H1 (cell line): ENCODE measurements at regions not wholly inside any gene's neighbourhood (a gene's known extent, or its start where the extent isn't known, plus 50 kb on each side); places are given as distances from the start of the nearest gene placed in this dataset.

Experiments
- CTCF ChIA-PET: fragments of 300-600 bp; sonication (Branson Sonifier 250); formaldehyde crosslinking; loops from one replicate; lab custom pipeline; 2021; ENCODE audit not compliant: partially characterized antibody; lab: Charles Lee
- POLR2A ChIA-PET: fragments of 300-600 bp; sonication (Branson Sonifier 250); formaldehyde crosslinking; loops from one replicate; lab custom pipeline; 2021; ENCODE audit warnings: inconsistent platforms; ENCODE audit not compliant: partially characterized antibody; lab: Charles Lee
- DNase-seq, 2 experiments: peaks; one replicate each; pipeline versions ENCODE4 v3.0.0 to v3.0.0-alpha.2; 2010 to 2022; ENCODE audit warnings: low spot score in 2 of 2, low read depth in 1 of 2, mixed read lengths in 1 of 2
- FAIRE-seq: peaks from 2 replicates; lab custom pipeline; 2011; peaks lifted over from hg19 to GRCh38; lab: Jason Lieb, UNC
- H2AFZ ChIP-seq: 2 replicates; pipeline ENCODE4 v1.8.1; 2012; ENCODE audit warnings: low read length, inconsistent platforms
- H2AK5ac ChIP-seq: 2 replicates; pipeline ENCODE4 v1.6.1; 2013; ENCODE audit warnings: low read depth, low read length
- H2BK120ac ChIP-seq: replicated peaks from 2 replicates; pipeline ENCODE3; 2013; ENCODE audit warnings: low read depth, low read length, inconsistent platforms
- H2BK12ac ChIP-seq: 2 replicates; pipeline ENCODE4 v1.6.1; 2013; ENCODE audit warnings: low read depth, low read length
- H2BK15ac ChIP-seq: 2 replicates; pipeline ENCODE4 v1.6.1; 2013; ENCODE audit warnings: low read length
- H2BK20ac ChIP-seq: 2 replicates; pipeline ENCODE4 v1.6.1; 2013; ENCODE audit warnings: low read length
- H2BK5ac ChIP-seq: 2 replicates; pipeline ENCODE4 v1.6.1; 2013; ENCODE audit warnings: low read depth, low read length
- H3K14ac ChIP-seq: 2 replicates; pipeline ENCODE4 v1.6.1; 2013; ENCODE audit warnings: inconsistent platforms; ENCODE audit not compliant: insufficient read length
- H3K18ac ChIP-seq: 2 replicates; pipeline ENCODE4 v1.6.1; 2013; ENCODE audit warnings: low read length; ENCODE audit errors: extremely low read depth
- H3K23ac ChIP-seq: 2 replicates; pipeline ENCODE4 v1.6.1; 2013; ENCODE audit warnings: inconsistent platforms; ENCODE audit not compliant: insufficient read length
- H3K23me2 ChIP-seq: 2 replicates; pipeline ENCODE4 v1.6.1; 2013; ENCODE audit warnings: low read depth, low read length
- H3K27ac ChIP-seq: 2 replicates; pipeline ENCODE4 v1.6.1; 2011; ENCODE audit warnings: low read depth, low read length, inconsistent platforms
- H3K27me3 ChIP-seq, 4 experiments: replicated peaks in 1 of 4; 1 replicate in 1 of 4; 2 replicates in 3 of 4; pipeline versions ENCODE4 v1.6.1 to v1.8.1; 2011 to 2013; ENCODE audit warnings: low read length in 3 of 4, mild to moderate bottlenecking in 3 of 4, inconsistent platforms in 2 of 4, mixed read lengths in 2 of 4, moderate library complexity in 1 of 4; ENCODE audit not compliant: control insufficient read depth in 3 of 4, insufficient read depth in 3 of 4; ENCODE audit errors: extremely low read depth in 1 of 4
- H3K36me3 ChIP-seq, 4 experiments: 2 replicates each; pipeline versions ENCODE4 v1.6.1 to v1.8.1; 2011 to 2013; ENCODE audit warnings: mild to moderate bottlenecking in 4 of 4, low read length in 3 of 4, moderate library complexity in 2 of 4, control low read depth in 1 of 4, inconsistent platforms in 1 of 4; ENCODE audit not compliant: insufficient read depth in 4 of 4, control insufficient read depth in 2 of 4
- H3K4ac ChIP-seq: replicated peaks from 2 replicates; pipeline ENCODE3; 2013; ENCODE audit warnings: low read length, low read depth, mixed read lengths, inconsistent platforms; ENCODE audit not compliant: insufficient read length
- H3K4me1 ChIP-seq, 4 experiments: replicated peaks in 1 of 4; 1 replicate in 1 of 4; 2 replicates in 3 of 4; pipeline versions ENCODE4 v1.6.1 to v1.8.1; 2011 to 2013; ENCODE audit warnings: low read length in 3 of 4, inconsistent platforms in 2 of 4, mixed read lengths in 1 of 4; ENCODE audit not compliant: insufficient read depth in 4 of 4, control insufficient read depth in 3 of 4
- H3K4me2 ChIP-seq, 2 experiments: 2 replicates each; pipeline versions ENCODE4 v1.6.1 to v1.8.1; 2011 to 2013; ENCODE audit warnings: low read depth in 2 of 2, low read length in 2 of 2, control low read depth in 1 of 2, inconsistent platforms in 1 of 2, mild to moderate bottlenecking in 1 of 2; ENCODE audit not compliant: insufficient read depth in 1 of 2
- H3K4me3 ChIP-seq, 4 experiments: fragments of 200-600, 300-600 bp in 1 of 4; sonication (generic), shearing (Covaris generic), sonication (Bioruptor Twin) in 1 of 4; 2 replicates each; pipeline versions ENCODE4 v1.5.1 to v1.8.1; 2011 to 2016; ENCODE audit warnings: low read length in 4 of 4, low read depth in 3 of 4, control low read depth in 2 of 4, inconsistent platforms in 2 of 4, mild to moderate bottlenecking in 2 of 4, mixed read lengths in 1 of 4, moderate library complexity in 1 of 4; ENCODE audit not compliant: insufficient read depth in 2 of 4; ENCODE audit errors: extremely low read depth in 1 of 4
- H3K56ac ChIP-seq: replicated peaks from 2 replicates; pipeline ENCODE3; 2013; ENCODE audit warnings: low read depth, mild to moderate bottlenecking, mixed read lengths, low read length, inconsistent platforms; ENCODE audit not compliant: insufficient read length
- H3K79me1 ChIP-seq: 2 replicates; pipeline ENCODE4 v1.6.1; 2013; ENCODE audit warnings: low read depth, low read length, control low read depth
- H3K79me2 ChIP-seq, 2 experiments: 2 replicates each; pipeline versions ENCODE4 v1.6.1 to v1.8.1; 2012 to 2013; ENCODE audit warnings: low read length in 2 of 2, mild to moderate bottlenecking in 2 of 2, inconsistent platforms in 1 of 2; ENCODE audit not compliant: insufficient read depth in 2 of 2, control insufficient read depth in 1 of 2
- H3K9ac ChIP-seq, 4 experiments: replicated peaks in 1 of 4; 1 replicate in 1 of 4; 2 replicates in 3 of 4; pipeline versions ENCODE4 v1.6.1 to v1.8.1; 2011 to 2013; ENCODE audit warnings: low read depth in 3 of 4, low read length in 3 of 4, control low read depth in 2 of 4, mild to moderate bottlenecking in 2 of 4, moderate library complexity in 2 of 4, inconsistent platforms in 1 of 4; ENCODE audit errors: extremely low read depth in 1 of 4
- H3K9me3 ChIP-seq, 2 experiments: 2 replicates each; pipeline versions ENCODE4 v1.6.1 to v1.8.1; 2012 to 2013; ENCODE audit warnings: mild to moderate bottlenecking in 2 of 2, moderate library complexity in 2 of 2, control low read depth in 1 of 2, inconsistent platforms in 1 of 2, low read depth in 1 of 2, low read length in 1 of 2, mixed read lengths in 1 of 2; ENCODE audit not compliant: insufficient read depth in 2 of 2
- H4K20me1 ChIP-seq, 2 experiments: replicated peaks in 1 of 2; 2 replicates each; pipeline versions ENCODE3 to v1.8.1; 2011 to 2013; ENCODE audit warnings: inconsistent platforms in 2 of 2, low read length in 2 of 2, mild to moderate bottlenecking in 1 of 2; ENCODE audit not compliant: insufficient read depth in 2 of 2, control insufficient read depth in 1 of 2
- H4K5ac ChIP-seq: 2 replicates; pipeline ENCODE4 v1.6.1; 2013; ENCODE audit warnings: low read length, low read depth, mixed read lengths, inconsistent platforms; ENCODE audit not compliant: insufficient read length
- H4K8ac ChIP-seq: 2 replicates; pipeline ENCODE4 v1.8.0; 2013; ENCODE audit warnings: mild to moderate bottlenecking, moderate library complexity, low read length, inconsistent platforms; ENCODE audit not compliant: insufficient read depth; ENCODE audit errors: extremely low read depth
- H4K91ac ChIP-seq: replicated peaks from 2 replicates; pipeline ENCODE3; 2013; ENCODE audit warnings: low read length, mixed read lengths, inconsistent platforms; ENCODE audit not compliant: insufficient read length
- ASH2L ChIP-seq: fragments of 200-600, 300-600 bp; sonication (generic); IDR thresholded peaks from one replicate; pipeline ENCODE4 v1.7.1; 2017; ENCODE audit warnings: low read length
- BACH1 ChIP-seq: IDR thresholded peaks from 2 replicates; pipeline ENCODE4 v1.6.1; 2012; ENCODE audit warnings: low read length, improper control_type of control experiment
- CHD2 ChIP-seq: IDR thresholded peaks from 2 replicates; pipeline ENCODE4 v1.6.1; 2012; ENCODE audit warnings: low read length, improper control_type of control experiment
- GTF2F1 ChIP-seq: IDR thresholded peaks from 2 replicates; pipeline ENCODE4 v1.6.1; 2012; ENCODE audit warnings: low read depth, low read length, improper control_type of control experiment, borderline replicate concordance
- KDM5A ChIP-seq: fragments of 200-600 bp; IDR thresholded peaks from 2 replicates; pipeline ENCODE4 v1.7.1; 2012; ENCODE audit warnings: mild to moderate bottlenecking, low read length, inconsistent platforms, mixed read lengths
- MAFK ChIP-seq: IDR thresholded peaks from 2 replicates; pipeline ENCODE4 v1.6.1; 2012; ENCODE audit warnings: low read depth, mild to moderate bottlenecking, improper control_type of control experiment, low read length
- POLR2A ChIP-seq, 2 experiments: IDR thresholded peaks; 1 replicate in 1 of 2; 2 replicates in 1 of 2; pipeline ENCODE4 v1.6.1; 2011; ENCODE audit warnings: low read depth in 2 of 2, low read length in 2 of 2, mild to moderate bottlenecking in 2 of 2; ENCODE audit errors: control extremely low read depth in 1 of 2
- WGBS, 2 experiments: shearing (Covaris generic) in 1 of 2; methylation state at CpG; one replicate each; pipeline versions ENCODE4 v1.1.6 to v1.1.7; 2013 to 2015; ENCODE audit warnings: low lambda C conversion rate in 2 of 2, mixed read lengths in 2 of 2, inconsistent platforms in 1 of 2, low coverage in 1 of 2, missing lambda C conversion rate in 1 of 2; ENCODE audit not compliant: insufficient replicate concordance in 2 of 2, insufficient coverage in 1 of 2, insufficient read length in 1 of 2; ENCODE audit errors: extremely low coverage in 1 of 2, missing lambda C conversion rate in 1 of 2; 5-methylcytosine and 5-hydroxymethylcytosine counted together
- TF ChIP-seq, protein P1 (sequence below): IDR thresholded peaks from 2 replicates; pipeline ENCODE4 v1.6.1; 2012; ENCODE audit warnings: inconsistent platforms

DNA sequence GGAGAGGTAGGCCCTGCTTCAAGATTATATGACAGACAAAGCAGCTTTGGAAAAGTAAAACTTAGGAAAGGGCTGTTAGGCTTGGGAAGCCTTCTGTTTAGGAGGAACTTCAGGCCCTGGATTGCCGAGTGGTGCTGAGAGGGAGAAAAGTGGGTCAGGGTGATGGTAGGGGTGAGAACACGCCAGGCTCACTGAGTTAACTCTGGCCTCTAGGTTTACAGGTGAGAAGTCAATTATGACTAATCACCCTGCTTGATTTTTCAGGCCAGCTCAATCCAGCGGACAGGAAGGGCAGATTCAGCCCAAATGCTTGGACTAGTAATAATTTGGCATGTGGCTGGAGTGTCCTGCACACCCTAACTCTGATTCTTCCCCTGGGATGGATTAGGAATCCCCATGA lies 365.1 kb upstream of the LMCD1 start (continued):
- no peak for TF ChIP-seq ASH2L

DNA sequence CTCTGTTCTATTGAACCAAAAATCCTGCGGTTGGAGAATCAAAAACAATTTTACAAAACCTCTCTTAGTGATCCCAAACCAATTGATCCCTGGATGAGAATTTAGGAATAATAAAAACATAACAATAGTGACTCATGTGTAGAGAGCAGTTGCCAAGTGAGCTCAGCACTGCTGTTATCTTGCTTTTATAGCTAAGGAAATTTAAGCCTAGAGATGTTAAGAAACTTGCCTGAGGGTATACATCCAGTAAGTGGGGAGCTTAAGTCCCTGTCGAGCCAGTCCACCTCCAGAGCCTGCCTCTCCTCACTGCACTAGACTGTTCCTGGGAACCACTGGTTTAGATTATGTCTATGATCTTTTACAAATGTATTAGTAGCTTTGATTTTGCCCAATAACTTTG lies 358.4 kb upstream of the LMCD1 start:
- no peak overlapping the region for H2AK5ac ChIP-seq
- H3K79me2 ChIP-seq = no peaks in the 10 kb centered on the region
- POLR2A ChIA-PET = no interaction called here
- H3K4ac ChIP-seq = no peak overlapping the region
- no peaks in the 10 kb centered on the region for H3K9me3 ChIP-seq
- no peak overlapping the region for H2BK15ac ChIP-seq
- no peak overlapping the region for H3K56ac ChIP-seq
- no peak for TF ChIP-seq POLR2A (IDR thresholded peaks at IDR 0.05; ENCODE audit: control extremely low read depth in 1 of 2, low read depth in 2 of 2, low read length in 2 of 2)
- no peak for TF ChIP-seq KDM5A
- TF ChIP-seq, protein P1, sequence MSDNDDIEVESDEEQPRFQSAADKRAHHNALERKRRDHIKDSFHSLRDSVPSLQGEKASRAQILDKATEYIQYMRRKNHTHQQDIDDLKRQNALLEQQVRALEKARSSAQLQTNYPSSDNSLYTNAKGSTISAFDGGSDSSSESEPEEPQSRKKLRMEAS = no peak
- no peak for TF ChIP-seq BACH1
- TF ChIP-seq GTF2F1 = no peak
- TF ChIP-seq MAFK = no peak
- TF ChIP-seq CHD2 = no peak
- H3K23ac ChIP-seq = no peak overlapping the region
- no peak overlapping the region for H2BK20ac ChIP-seq
- H3K27me3 ChIP-seq = no peaks in the 10 kb centered on the region
- H3K27ac ChIP-seq = no peak overlapping the region
- DNase-seq = no peak
- no peak overlapping the region for H4K91ac ChIP-seq
- H3K79me1 ChIP-seq = no peaks in the 10 kb centered on the region
- H4K5ac ChIP-seq = no peak overlapping the region
- H3K4me3 ChIP-seq = no peak overlapping the region
- CTCF ChIA-PET = interaction anchor here (1.0 kb wide), 1 partner anchor 11 kb away, joined by 4 read pairs; no protein-coding TSS in a partner anchor
- H2AFZ ChIP-seq = no peak overlapping the region
- H3K4me1 ChIP-seq = no peaks in the 10 kb centered on the region
- no peak overlapping the region for H3K4me2 ChIP-seq
- no peak overlapping the region for H3K18ac ChIP-seq
- no peaks in the 10 kb centered on the region for H4K20me1 ChIP-seq
- no peaks in the 10 kb centered on the region for H3K36me3 ChIP-seq
- no peak for FAIRE-seq
- H4K8ac ChIP-seq = no peak overlapping the region
- no peak overlapping the region for H3K9ac ChIP-seq
- no peak overlapping the region for H3K14ac ChIP-seq
- no peaks in the 10 kb centered on the region for H3K23me2 ChIP-seq
- H2BK12ac ChIP-seq = no peak overlapping the region
- no peak overlapping the region for H2BK120ac ChIP-seq
- WGBS, 2 experiments = 92% methylated on average over 2 of the region's 2 CpGs; no CpG with 5 or more reads in 1 of the 2 experiments
- no peak overlapping the region for H2BK5ac ChIP-seq
